GM04504 (cell line): ENCODE measurements at regions not wholly inside any gene's neighbourhood (a gene's known extent, or its start where the extent isn't known, plus 50 kb on each side); places are given as distances from the start of the nearest gene placed in this dataset.

Source experiments
- DNase-seq: peaks from one replicate; pipeline ENCODE4 v3.0.0-alpha.2; 2012; ENCODE audit warnings: low read depth

DNA sequence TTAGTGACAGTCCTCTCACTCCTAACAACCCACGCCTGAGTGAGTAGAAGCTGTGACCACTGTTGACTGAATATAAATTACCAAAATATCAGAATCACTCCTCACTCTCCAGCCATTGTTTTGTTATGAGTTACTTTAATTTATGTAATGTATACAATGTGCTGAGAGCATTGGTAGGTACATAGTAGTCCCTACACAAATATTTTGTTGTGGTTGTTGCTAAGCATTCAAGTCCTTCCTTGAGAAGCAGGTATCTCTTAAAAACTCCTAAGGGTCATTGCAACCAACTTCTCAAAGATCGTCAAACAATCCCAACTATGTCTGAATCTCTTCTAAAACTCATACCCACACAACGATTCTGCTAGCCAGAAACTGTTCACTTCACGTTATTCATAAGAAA lies 476.8 kb upstream of the TNP1 start:
- no peak for DNase-seq

- no peak for DNase-seq
Observed at GRCh38 chr2:217335341-217335966, 475.6 kb upstream of the TNP1 start.

GRCh38 chr2:217334561-217334960 lies 474.7 kb upstream of the TNP1 start:
- DNase-seq = no peak

GRCh38 chr2:217332866-217333265 lies 473.0 kb upstream of the TNP1 start:
- DNase-seq = no peak

DNA sequence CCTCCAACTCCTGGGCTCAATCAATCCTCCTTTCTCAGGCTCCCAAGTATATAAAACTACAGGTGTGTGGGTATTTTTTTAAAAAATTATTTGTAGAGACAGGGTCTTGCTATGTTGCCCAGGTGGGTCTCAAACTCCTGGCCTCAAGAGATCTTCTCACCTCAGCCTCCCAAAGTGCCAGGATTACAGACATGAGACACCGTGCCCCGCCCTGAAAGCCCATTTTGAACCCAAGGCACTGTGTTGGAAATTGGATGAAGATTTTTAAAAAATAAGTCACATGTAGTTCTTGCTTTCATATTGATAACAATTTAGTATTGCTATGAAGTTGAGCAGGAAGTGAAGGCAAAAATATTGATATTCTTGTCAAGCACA lies 472.5 kb upstream of the TNP1 start:
- DNase-seq = no peak

- no peak for DNase-seq
Observed at GRCh38 chr2:217331523-217332416, 471.9 kb upstream of the TNP1 start.

DNA sequence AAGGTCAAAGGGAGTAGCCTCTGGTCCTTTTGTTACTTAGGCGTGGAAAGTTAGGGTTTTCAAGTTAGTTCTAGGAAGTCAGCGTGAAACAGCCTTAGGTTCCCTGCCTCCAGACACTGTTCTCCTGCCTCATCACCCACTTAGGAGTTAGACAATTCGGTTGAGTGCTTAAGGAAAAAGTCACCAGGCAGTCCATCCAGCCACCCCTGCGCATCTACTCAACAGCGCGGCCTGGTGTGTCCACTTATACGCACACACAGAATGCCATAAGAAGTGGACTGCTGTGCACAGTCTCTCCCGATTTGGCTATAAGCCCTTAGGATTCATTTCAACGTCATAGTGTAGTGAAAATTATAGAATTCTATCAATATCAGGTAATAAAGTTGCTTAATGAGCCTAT lies 470.8 kb upstream of the TNP1 start:
- DNase-seq = no peak

DNA sequence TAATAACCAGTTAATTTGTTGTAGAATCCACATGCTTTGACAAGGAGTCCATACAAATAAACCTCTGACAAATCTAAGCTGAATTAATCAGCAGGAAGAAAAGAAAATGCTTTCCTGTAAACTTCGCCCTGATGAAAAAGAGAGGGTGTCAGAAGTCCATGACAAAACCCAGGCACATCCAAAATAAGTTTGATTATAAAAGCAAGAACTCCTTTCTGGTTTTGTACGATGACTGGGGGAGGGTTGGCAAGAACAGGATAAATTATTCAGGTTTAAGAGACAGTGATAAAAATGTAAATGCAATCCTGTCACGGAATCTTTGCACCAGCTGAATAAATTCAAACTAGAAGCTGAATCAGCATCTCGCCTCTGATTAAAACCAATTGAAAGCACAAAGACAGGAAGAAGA lies 469.2 kb upstream of the TNP1 start:
- no peak for DNase-seq

- DNase-seq = no peak
Observed at GRCh38 chr2:217328622-217328978, 468.7 kb upstream of the TNP1 start.

DNA sequence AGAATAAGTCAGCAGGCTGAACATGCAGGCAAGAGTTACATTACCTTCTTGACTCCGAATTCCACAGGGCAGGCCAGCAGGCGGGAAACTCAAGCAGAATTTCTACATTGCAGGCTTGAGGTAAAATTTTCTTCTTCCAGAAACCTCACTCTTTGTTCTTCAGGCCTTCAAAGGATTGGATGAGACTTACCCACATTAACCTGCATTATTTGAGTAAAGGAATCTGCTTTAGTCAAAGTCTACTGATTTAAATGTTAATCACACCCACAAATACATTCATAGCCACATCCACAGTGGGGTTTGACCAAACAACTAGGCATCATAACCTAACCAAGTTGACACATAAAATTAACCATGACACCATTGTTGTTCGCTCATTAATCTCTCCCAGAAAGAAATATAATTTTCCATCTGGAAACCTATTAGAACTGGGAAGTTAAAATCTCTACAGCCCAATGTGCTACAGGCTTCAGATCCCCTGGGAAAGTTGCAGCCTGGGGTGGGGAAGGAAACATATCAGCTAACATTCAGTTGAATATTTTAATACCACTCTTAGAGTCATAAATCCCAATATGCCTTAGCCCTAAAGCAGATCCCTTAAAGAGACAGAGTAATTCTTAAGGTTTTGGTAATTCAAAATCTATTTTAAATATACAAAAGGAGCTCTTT lies 468.2 kb upstream of the TNP1 start:
- DNase-seq = no peak

DNA sequence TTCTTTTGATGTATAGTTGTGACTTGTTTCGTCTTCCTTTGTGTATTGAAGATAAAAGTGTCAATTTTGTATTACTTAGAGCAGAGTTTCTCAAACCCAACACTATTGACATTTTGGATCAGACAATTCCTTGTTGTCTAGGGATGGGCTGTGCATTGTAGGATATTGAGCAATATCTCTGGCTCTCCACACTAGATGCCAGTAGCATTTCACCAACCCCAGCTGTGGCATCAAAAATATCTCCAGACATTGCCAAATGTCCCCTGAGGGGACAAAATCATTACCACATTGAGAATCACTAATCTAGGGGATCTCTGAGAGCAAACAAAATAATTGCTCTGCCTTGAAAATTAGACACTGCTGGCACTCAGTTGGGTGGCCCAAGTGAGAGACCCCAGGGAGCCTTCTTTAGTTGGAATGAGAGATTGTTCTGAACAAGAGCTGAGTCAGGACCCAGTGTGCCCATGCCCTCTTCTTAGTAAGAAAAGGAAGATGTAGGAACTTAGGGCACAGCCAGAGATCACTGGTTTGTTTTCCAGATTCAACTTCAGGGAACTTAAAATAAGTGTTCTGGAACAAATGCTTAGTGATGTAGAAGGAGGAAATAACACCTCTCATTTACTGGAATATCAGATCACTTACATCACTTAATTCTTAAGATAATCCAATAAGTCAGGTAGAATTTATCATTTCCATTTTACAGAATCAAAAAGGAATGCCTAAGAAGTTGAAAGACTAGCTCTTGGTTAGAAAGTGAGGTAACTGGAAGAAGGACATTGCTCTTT lies 466.6 kb upstream of the TNP1 start:
- no peak for DNase-seq

GRCh38 chr2:217325816-217326215 lies 466.0 kb upstream of the TNP1 start:
- no peak for DNase-seq

DNA sequence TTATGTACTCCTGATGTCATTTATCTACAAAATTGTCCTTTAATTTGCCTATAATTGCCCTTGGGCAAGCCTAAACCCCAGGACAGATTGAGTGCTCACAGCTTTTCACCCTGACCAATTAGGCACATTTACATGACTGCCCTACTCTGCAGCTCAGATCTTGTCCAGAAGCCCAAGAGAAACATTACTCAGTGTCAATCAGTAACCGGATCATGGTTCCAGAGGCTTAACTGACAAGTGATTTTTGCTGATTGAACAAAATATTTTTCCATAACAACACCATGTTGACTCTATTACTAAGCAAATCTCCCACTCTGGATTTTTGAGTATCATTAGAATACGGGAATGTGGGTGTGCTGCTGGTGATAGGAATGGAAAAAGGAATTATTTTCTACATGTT lies 465.4 kb upstream of the TNP1 start:
- DNase-seq = no peak

GRCh38 chr2:217316743-217317142 lies 456.9 kb upstream of the TNP1 start:
- no peak for DNase-seq

GRCh38 chr2:217314021-217314460 lies 454.2 kb upstream of the TNP1 start:
- DNase-seq = no peak

DNA sequence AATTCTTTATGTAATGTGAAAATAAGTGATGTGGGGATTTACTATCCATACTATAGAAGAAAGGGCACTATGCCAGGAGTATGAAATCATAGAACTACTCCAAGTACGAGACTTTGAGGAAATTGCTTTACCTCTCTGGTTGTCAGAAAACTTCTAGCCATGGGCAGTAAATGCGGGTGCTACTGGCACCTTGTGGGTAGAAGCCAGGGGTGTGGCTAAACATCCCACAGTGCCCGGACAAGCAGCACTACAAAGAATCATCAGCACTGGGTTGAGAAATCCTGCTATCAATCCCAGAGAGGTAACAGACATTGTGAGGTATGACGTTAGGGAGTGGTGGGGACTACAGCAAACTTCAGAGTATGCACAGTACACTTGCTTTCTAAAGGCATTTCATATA lies 453.5 kb upstream of the TNP1 start:
- no peak for DNase-seq

- no peak for DNase-seq
Observed at GRCh38 chr2:217309056-217309455, 449.2 kb upstream of the TNP1 start.

DNA sequence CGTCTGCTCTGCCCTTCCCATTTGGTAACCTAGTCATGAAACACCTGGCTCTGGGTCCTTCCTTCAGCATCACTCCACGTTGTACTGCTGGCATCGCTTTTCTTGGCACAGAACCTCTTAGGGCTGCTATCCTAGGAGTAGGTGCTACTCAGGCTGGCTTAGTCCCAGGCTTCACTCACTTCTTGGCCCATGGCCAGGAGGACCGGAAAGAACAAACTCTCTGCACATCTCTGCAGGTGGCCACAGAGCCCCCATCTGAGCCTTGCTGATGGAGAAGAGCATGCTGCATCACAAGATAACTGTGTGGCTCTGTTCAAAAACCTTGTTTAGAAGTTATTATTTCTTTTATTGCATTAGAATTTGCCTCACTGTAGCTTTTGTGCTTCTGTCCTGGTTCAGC lies 447.2 kb upstream of the TNP1 start:
- no peak for DNase-seq

DNA sequence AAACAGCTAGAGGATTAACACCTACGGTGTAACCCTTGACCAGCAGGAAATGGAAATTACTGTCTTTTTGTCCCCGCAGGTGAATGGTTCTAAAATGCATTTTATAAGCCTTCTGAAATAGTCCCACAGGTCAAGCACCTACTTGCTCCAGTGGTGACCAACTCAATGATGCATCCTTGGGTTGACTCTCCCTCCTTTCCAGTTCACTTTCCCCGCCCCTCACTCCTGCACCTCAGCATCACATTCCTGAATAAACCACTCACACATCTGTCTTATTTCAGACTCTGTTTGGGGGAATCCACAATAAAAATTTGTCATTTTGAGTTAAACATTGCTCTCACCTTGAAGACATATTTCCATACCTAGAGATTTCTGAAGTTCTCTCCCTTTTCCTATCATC lies 446.0 kb upstream of the TNP1 start:
- DNase-seq = no peak

DNA sequence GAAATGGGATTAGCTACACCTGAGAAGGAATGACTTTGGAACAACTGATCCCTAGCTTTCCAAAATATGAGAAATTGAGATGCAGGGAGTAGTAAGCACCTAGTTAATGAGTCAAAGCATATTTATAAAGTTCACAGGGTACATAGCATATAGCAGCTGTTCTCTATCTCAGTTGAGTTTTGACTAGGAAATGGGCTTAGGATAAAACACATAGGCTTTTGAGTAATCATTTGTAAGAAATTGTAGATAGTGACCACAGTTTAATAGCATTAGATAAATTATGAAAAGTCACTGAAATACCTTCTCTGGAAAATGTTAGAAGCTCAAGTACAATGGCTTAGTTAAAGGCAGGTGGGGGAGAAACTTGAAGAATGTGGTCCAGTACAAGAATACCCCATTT lies 444.7 kb upstream of the TNP1 start:
- DNase-seq = no peak

- no peak for DNase-seq
Observed at GRCh38 chr2:217302856-217303255, 443.0 kb upstream of the TNP1 start.

DNA sequence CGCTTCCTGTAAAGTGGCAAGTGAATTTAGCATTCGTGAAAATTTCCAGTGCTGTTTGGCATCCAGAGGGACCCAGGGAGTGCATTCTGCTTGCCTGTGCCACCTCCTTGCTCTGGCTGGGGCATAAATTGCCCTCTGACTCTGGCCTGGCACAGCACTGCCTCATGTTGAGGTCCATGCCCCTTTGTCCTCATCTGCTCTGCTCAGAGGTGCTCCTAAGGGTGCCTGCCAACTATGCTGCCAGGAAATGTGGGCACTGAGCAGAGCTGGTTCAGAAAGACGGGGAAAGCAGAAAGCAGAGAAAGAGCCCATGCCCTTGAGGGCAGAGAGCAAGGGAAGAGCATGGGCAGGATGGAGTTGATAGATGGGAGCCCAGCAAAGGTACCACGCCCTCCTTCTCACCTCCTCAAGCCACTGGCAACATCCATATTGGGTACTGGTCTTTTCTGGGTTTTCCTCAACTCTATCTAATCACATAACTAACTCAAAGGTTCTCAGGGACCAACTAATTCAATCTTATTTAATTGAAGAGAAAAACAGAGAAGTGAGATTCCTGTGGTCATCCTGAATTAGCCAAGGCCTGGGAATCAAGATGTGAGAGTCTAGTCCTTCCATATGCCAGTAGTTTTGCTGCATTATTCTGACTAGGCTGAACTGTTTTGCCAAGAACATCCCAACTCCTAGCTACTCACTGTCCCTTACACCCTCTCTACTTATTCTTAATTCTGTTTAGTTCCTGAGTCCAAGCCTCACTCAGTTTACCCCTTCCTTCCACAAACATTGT lies 441.5 kb upstream of the TNP1 start:
- no peak for DNase-seq
